OCI-LY1 (cell line): ENCODE measurements at regions not wholly inside any gene's neighbourhood (a gene's known extent, or its start where the extent isn't known, plus 50 kb on each side); places are given as distances from the start of the nearest gene placed in this dataset.

ENCODE experiments used
- H2AFZ ChIP-seq: fragments of 200-600 bp; sonication (generic), shearing (Covaris generic); 2 replicates; pipeline ENCODE4 v1.6.0; 2014; ENCODE audit warnings: antibody characterized with exemption, mild to moderate bottlenecking, low read length
- H3F3A ChIP-seq: fragments of 200-600 bp; sonication (generic), shearing (Covaris generic); 2 replicates; pipeline ENCODE4 v1.6.0; 2014; ENCODE audit warnings: mild to moderate bottlenecking, antibody characterized with exemption, low read length, moderate library complexity; ENCODE audit not compliant: insufficient read depth
- H3K27ac ChIP-seq: fragments of 200-600 bp; sonication (generic); 2 replicates; pipeline ENCODE4 v1.5.1; 2014; ENCODE audit warnings: low read length, mixed run types, mild to moderate bottlenecking, low read depth; ENCODE audit not compliant: poor library complexity, severe bottlenecking
- H3K27me3 ChIP-seq: fragments of 200-600 bp; sonication (generic); 2 replicates; pipeline ENCODE4 v1.6.0; 2014; ENCODE audit warnings: antibody characterized with exemption, mild to moderate bottlenecking, low read length, moderate library complexity; ENCODE audit not compliant: insufficient read depth
- H3K36me3 ChIP-seq: fragments of 200-600 bp; sonication (generic); 2 replicates; pipeline ENCODE4 v1.6.1; 2014; ENCODE audit warnings: mild to moderate bottlenecking, antibody characterized with exemption, low read length, moderate library complexity, mixed read lengths; ENCODE audit not compliant: insufficient read depth
- H3K4me1 ChIP-seq: fragments of 200-600 bp; sonication (generic); 2 replicates; pipeline ENCODE4 v1.5.1; 2014; ENCODE audit warnings: mild to moderate bottlenecking, low read length, moderate library complexity; ENCODE audit not compliant: insufficient read depth, severe bottlenecking
- H3K4me2 ChIP-seq: fragments of 200-600 bp; sonication (generic), shearing (Covaris generic); 2 replicates; pipeline ENCODE4 v1.6.1; 2014; ENCODE audit warnings: low read length
- H3K4me3 ChIP-seq: fragments of 200-600 bp; sonication (generic); 2 replicates; pipeline ENCODE4 v1.5.1; 2014; ENCODE audit warnings: low read length, low read depth, mild to moderate bottlenecking, mixed read lengths; ENCODE audit not compliant: poor library complexity, severe bottlenecking
- H3K79me2 ChIP-seq: fragments of 200-600 bp; shearing (Covaris generic); 2 replicates; pipeline ENCODE4 v1.6.1; 2016; ENCODE audit warnings: mixed run types, low read length, mixed read lengths; ENCODE audit not compliant: insufficient read depth
- H3K9ac ChIP-seq: fragments of 200-600 bp; sonication (generic), shearing (Covaris generic); 2 replicates; pipeline ENCODE4 v1.6.1; 2014; ENCODE audit warnings: mild to moderate bottlenecking, low read length, mixed read lengths
- H3K9me2 ChIP-seq: fragments of 200-600 bp; sonication (generic), shearing (Covaris generic); 2 replicates; pipeline ENCODE4 v1.6.1; 2014; ENCODE audit warnings: low read depth, mild to moderate bottlenecking, low read length, mixed read lengths
- H3K9me3 ChIP-seq: fragments of 200-600 bp; shearing (Covaris generic); 2 replicates; pipeline ENCODE4 v1.6.1; 2014; ENCODE audit warnings: low read length, mixed read lengths
- H4K20me1 ChIP-seq: fragments of 200-600 bp; sonication (generic), shearing (Covaris generic); 2 replicates; pipeline ENCODE4 v1.6.0; 2016; ENCODE audit warnings: mild to moderate bottlenecking, low read length; ENCODE audit not compliant: insufficient read depth
- CTCF ChIP-seq: fragments of 200-600 bp; sonication (generic), shearing (Covaris generic); IDR thresholded peaks from 2 replicates; pipeline ENCODE4 v1.5.1; 2017; ENCODE audit warnings: mild to moderate bottlenecking, antibody characterized with exemption, low read length, moderate library complexity, mixed read lengths
- EZH2 ChIP-seq: fragments of 200-600 bp; sonication (generic), shearing (Covaris generic); IDR thresholded peaks from 2 replicates; pipeline ENCODE4 v1.8.0; 2017; ENCODE audit warnings: borderline replicate concordance, mixed run types, mild to moderate bottlenecking, antibody characterized with exemption, low read length, moderate library complexity, mixed read lengths

DNA sequence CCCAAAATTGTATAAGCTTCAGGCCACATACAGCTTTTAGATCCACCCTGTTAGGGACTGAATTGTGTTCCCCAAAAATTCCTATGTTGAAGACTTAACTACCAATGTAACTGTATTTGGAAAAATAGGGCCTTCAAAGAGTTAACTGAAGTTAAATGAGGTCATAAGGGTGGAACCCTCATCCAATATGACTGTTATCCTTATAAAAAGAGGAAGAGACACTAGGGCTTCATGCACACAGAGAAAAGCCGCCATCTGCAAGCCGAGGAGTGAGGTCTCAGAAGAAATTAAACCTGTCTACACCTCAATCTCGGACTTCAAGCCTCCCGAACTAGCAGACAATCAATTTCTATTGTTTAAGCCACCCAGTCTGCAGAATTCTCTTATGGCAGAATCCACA lies 317.9 kb upstream of the NFE2L3 start:
- no peaks in the 10 kb centered on the region for H3K79me2 ChIP-seq
- H3K4me2 ChIP-seq: no peak overlapping the region
- no peaks in the 10 kb centered on the region for H3F3A ChIP-seq
- TF ChIP-seq EZH2: no peak
- no peak for TF ChIP-seq CTCF
- H3K36me3 ChIP-seq: no peaks in the 10 kb centered on the region
- H3K27ac ChIP-seq: no peak overlapping the region
- no peaks in the 10 kb centered on the region for H3K27me3 ChIP-seq
- H3K4me1 ChIP-seq: no peaks in the 10 kb centered on the region
- H3K9ac ChIP-seq: no peak overlapping the region
- H3K9me2 ChIP-seq: no peaks in the 10 kb centered on the region
- no peaks in the 10 kb centered on the region for H4K20me1 ChIP-seq
- no peaks in the 10 kb centered on the region for H3K9me3 ChIP-seq
- no peak overlapping the region for H3K4me3 ChIP-seq
- H2AFZ ChIP-seq: no peak overlapping the region

DNA sequence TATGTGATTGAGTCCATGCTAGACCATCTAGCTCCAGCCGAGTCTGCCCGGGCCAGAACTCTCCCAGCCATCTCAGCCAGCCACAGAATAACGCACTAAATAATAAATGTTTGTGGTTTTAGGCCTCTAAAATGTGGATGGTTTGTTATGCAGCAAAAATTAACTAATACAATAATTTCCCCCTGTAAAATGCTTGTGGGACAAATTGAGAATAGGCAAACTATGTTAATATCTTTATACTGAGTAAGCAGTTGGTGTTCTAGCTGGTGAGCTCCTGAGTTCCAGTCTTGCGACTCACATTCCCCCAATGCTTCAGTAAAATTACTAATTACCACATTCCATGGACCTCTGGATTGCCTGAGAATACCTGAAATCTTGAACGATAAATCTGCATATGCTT lies 316.8 kb upstream of the NFE2L3 start:
- Histone ChIP-seq H3K4me1 (no peaks in the 10 kb centered on the region), H3K9me2 (no peaks in the 10 kb centered on the region), H3K4me2 (no peak overlapping the region), H3K27me3 (no peaks in the 10 kb centered on the region), H3K27ac (no peak overlapping the region), H3K4me3 (no peak overlapping the region), H3K9me3 (no peaks in the 10 kb centered on the region), H2AFZ (no peak overlapping the region), H3K36me3 (no peaks in the 10 kb centered on the region), H3K79me2 (no peaks in the 10 kb centered on the region), H3K9ac (no peak overlapping the region), H4K20me1 (no peaks in the 10 kb centered on the region), H3F3A (no peaks in the 10 kb centered on the region)
- TF ChIP-seq EZH2 (no peak), CTCF (no peak)

DNA sequence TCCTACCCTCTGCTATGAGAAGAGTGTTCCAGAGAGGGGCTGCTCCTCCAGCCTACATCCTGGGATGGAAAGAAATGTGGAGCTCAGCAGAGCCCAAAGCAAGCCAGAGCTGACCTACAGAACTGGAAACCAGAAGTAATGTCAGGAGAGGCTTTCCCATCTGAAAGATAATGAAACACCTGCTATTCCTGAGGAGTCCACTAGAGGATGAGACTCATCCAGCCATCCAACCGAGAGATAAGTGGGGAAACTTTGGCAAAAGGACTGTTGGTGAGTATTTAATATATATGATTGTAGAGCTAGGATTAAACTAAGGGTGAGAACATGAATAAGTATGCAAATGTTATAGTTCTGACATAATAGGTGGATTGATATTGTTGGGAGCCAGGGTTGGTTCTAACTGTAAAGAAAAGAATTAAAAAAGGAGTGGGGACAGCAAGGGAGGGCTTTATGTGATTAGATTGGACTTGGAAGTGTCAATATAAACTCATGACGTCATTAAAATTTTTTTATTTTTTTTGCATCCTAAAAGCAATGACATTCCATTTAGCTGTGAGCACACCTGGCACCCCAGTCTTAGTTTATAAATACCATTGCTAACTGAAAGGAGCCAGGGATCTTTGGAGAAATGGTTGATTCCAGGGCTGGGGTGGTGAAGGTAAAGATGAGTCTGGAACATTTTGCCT lies 312.8 kb upstream of the NFE2L3 start:
- no peak overlapping the region for H3K27ac ChIP-seq
- no peak overlapping the region for H3K4me2 ChIP-seq
- H3K9me3 ChIP-seq: no peaks in the 10 kb centered on the region
- H3K9ac ChIP-seq: no peak overlapping the region
- TF ChIP-seq EZH2: no peak
- peak; percentile 46; the same call in 1 of the 2 replicates for TF ChIP-seq CTCF
- no peak overlapping the region for H3K4me3 ChIP-seq
- no peaks in the 10 kb centered on the region for H3K9me2 ChIP-seq
- no peaks in the 10 kb centered on the region for H3K36me3 ChIP-seq
- no peak overlapping the region for H2AFZ ChIP-seq
- H4K20me1 ChIP-seq: no peaks in the 10 kb centered on the region
- 0 out of 2 replicates have a peak, but pooled peaks cover 4% of the 10 kb centered on the region for H3K27me3 ChIP-seq
- H3K79me2 ChIP-seq: no peaks in the 10 kb centered on the region
- H3K4me1 ChIP-seq: no peaks in the 10 kb centered on the region
- H3F3A ChIP-seq: no peaks in the 10 kb centered on the region
